Loucy (cell line): ENCODE measurements at regions not wholly inside any gene's neighbourhood (a gene's known extent, or its start where the extent isn't known, plus 50 kb on each side); places are given as distances from the start of the nearest gene placed in this dataset.

Source experiments
- CTCF ChIP-seq: fragments of 200-600 bp; sonication (generic); conservative IDR thresholded peaks from 2 replicates; pipeline ENCODE4 v1.5.1; 2014; ENCODE audit warnings: mild to moderate bottlenecking, antibody characterized with exemption, low read length
- EZH2phosphoT487 ChIP-seq: fragments of 200-600 bp; IDR thresholded peaks from 2 replicates; pipeline ENCODE4 v1.6.1; 2018; ENCODE audit warnings: antibody characterized with exemption, mild to moderate bottlenecking, moderate library complexity, borderline replicate concordance

- TF ChIP-seq EZH2phosphoT487 (no peak), CTCF (no peak)
Measured at GRCh38 chr4:29005838-29006237, 1714.3 kb upstream of the PCDH7 start.
